HG03045 (cell line): ENCODE measurements at regions not wholly inside any gene's neighbourhood (a gene's known extent, or its start where the extent isn't known, plus 50 kb on each side); places are given as distances from the start of the nearest gene placed in this dataset.
A peak's percentile ranks its signal among the peaks of the same experiment; 100 is the strongest.
"Not testable (repeated sequence)": the region's sequence is repeated elsewhere in the genome, so short reads cannot be mapped to it uniquely, and the experiment has no call there.

Source experiments
- ATAC-seq: cut with Tn5 transposase; IDR thresholded peaks from one replicate; pipeline ENCODE4 v1.9.1; 2021; ENCODE audit warnings: mild to moderate bottlenecking, moderate library complexity; ENCODE audit not compliant: unreplicated experiment

GRCh38 chr4:173475751-173476150 lies 54.3 kb downstream of the HAND2 start:
- no peak for ATAC-seq

GRCh38 chr4:173469622-173470021 lies 60.4 kb downstream of the HAND2 start:
- no peak for ATAC-seq

- no peak for ATAC-seq
Observed at GRCh38 chr4:173468314-173468713, 61.7 kb downstream of the HAND2 start.

- ATAC-seq, result no peak
Observed at GRCh38 chr4:173466101-173466500, 63.9 kb downstream of the HAND2 start.

- no peak for ATAC-seq
Observed at GRCh38 chr4:173464481-173464880, 65.5 kb downstream of the HAND2 start.

- no peak for ATAC-seq
Observed at GRCh38 chr4:173463816-173464215, 64.9 kb upstream of the SCRG1 start.

GRCh38 chr4:173461170-173461569 lies 62.3 kb upstream of the SCRG1 start:
- ATAC-seq, result no peak

GRCh38 chr4:173459857-173460256 lies 60.9 kb upstream of the SCRG1 start:
- no peak for ATAC-seq

- ATAC-seq, result no peak
Observed at GRCh38 chr4:173457893-173458292, 59.0 kb upstream of the SCRG1 start.

GRCh38 chr4:173451435-173451834 lies 52.5 kb upstream of the SCRG1 start:
- not testable (repeated sequence) for ATAC-seq

- no peak for ATAC-seq
Observed at GRCh38 chr4:173450281-173450680, 51.4 kb upstream of the SCRG1 start.

GRCh38 chr4:173449380-173449717 lies 50.4 kb upstream of the SCRG1 start:
- no peak for ATAC-seq

- ATAC-seq, result peak; percentile 42
Observed at GRCh38 chr4:173448608-173449379, 49.9 kb upstream of the SCRG1 start.
